Activated T-helper 2 cell treated with anti-CD3 and anti-CD28 coated beads, Interferon-gamma antibody, Interleukin-2, Interleukin-4, amounts not matched to agents 10 μg/mL and 5 μg/mL and 100 μg/mL, durations not matched to agents 14 hours and 24 hours and 36 hours (primary cell): ENCODE measurements at regions not wholly inside any gene's neighbourhood (a gene's known extent, or its start where the extent isn't known, plus 50 kb on each side); places are given as distances from the start of the nearest gene placed in this dataset.
"Not testable (repeated sequence)": the region's sequence is repeated elsewhere in the genome, so short reads cannot be mapped to it uniquely, and the experiment has no call there.

Experiments
- DNase-seq: peaks from one replicate; pipeline ENCODE4 v3.0.0; 2021; ENCODE audit warnings: low spot score
- H3K27ac Mint-ChIP-seq: one replicate; pipeline ENCODE4 v1.8.0; 2021; ENCODE audit warnings: mixed read lengths
- H3K27me3 Mint-ChIP-seq: one replicate; pipeline ENCODE4 v1.8.0; 2021; ENCODE audit warnings: low read depth, mixed read lengths
- H3K36me3 Mint-ChIP-seq: one replicate; pipeline ENCODE4 v1.8.0; 2021; ENCODE audit warnings: low read depth, mixed read lengths
- H3K4me1 Mint-ChIP-seq: one replicate; pipeline ENCODE4 v1.8.0; 2021; ENCODE audit warnings: low read depth, mixed read lengths
- H3K4me3 Mint-ChIP-seq: one replicate; pipeline ENCODE4 v1.8.0; 2021; ENCODE audit warnings: low read depth, mild to moderate bottlenecking, moderate library complexity, mixed read lengths
- H3K9me3 Mint-ChIP-seq: one replicate; pipeline ENCODE4 v1.8.0; 2021; ENCODE audit warnings: mixed read lengths
- intact Hi-C: fragments of 100-400 bp; cut with micrococcal nuclease; formaldehyde crosslinking; loops from one replicate; pipeline ENCODE4 v1.15.1; 2023

DNA sequence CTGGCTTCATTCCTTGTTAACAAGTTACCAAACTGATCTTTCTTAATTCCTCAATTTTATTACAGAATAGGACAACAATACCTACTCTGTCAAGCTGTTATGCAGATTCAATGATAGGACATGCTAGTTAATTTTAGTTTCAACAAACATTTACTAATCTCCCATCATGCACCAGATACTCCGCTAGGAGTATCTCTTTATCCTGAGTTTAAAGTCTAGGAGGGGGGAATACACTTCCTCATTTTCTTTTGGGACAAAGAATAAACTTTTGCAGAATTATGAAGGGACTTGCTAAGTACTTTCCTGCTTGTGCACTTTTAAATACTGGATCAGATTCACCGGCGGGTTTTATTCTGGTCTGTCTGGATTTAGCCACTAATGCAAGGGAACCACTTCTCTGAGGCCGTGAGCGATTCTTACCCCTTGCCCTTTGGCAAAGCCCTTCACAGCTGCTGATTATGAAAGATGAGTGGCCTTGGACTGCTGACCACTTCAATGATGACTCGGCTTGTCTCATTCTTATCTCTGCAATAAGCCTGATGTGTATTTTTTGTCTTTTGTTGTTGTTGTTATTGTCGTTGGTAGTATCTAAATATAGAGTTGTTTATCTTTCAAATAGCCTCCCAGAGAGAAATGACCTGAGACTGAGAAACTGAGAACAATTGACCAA is 73.9 kb downstream of the RMI1 start:
- H3K4me1 Mint-ChIP-seq: peaks cover 2% of the 10 kb centered on the region
- no peak for DNase-seq
- peaks cover 8% of the 10 kb centered on the region for H3K27me3 Mint-ChIP-seq
- no peak overlapping the region for H3K4me3 Mint-ChIP-seq
- intact Hi-C loops: no loop called here
- H3K36me3 Mint-ChIP-seq: no peaks in the 10 kb centered on the region
- no peaks in the 10 kb centered on the region for H3K9me3 Mint-ChIP-seq
- H3K27ac Mint-ChIP-seq: no peak overlapping the region

GRCh38 chr9:84057662-84058061 is 77.1 kb downstream of the RMI1 start:
- no peak overlapping the region for H3K4me3 Mint-ChIP-seq
- H3K4me1 Mint-ChIP-seq: no peaks in the 10 kb centered on the region
- DNase-seq: no peak
- no peaks in the 10 kb centered on the region for H3K9me3 Mint-ChIP-seq
- peaks cover 7% of the 10 kb centered on the region for H3K27me3 Mint-ChIP-seq
- no peaks in the 10 kb centered on the region for H3K36me3 Mint-ChIP-seq
- H3K27ac Mint-ChIP-seq: no peak overlapping the region
- intact Hi-C loops: no loop called here

GRCh38 chr9:84059936-84060335 is 79.3 kb downstream of the RMI1 start:
- no peak overlapping the region for H3K27ac Mint-ChIP-seq
- H3K4me3 Mint-ChIP-seq: no peak overlapping the region
- no peaks in the 10 kb centered on the region for H3K9me3 Mint-ChIP-seq
- peaks cover 3% of the 10 kb centered on the region for H3K27me3 Mint-ChIP-seq
- H3K36me3 Mint-ChIP-seq: no peaks in the 10 kb centered on the region
- no peaks in the 10 kb centered on the region for H3K4me1 Mint-ChIP-seq
- intact Hi-C loops: no loop called here
- no peak for DNase-seq

- Mint-ChIP-seq H3K36me3 (no peaks in the 10 kb centered on the region), H3K4me1 (no peaks in the 10 kb centered on the region), H3K27ac (no peak overlapping the region), H3K9me3 (no peaks in the 10 kb centered on the region), H3K27me3 (peaks cover 3% of the 10 kb centered on the region), H3K4me3 (no peak overlapping the region)
- intact Hi-C loops: no loop called here
- no peak for DNase-seq
These were observed 81.1 kb downstream of the RMI1 start for GRCh38 chr9:84061613-84062193.

GRCh38 chr9:84062538-84062937 is 81.9 kb downstream of the RMI1 start:
- intact Hi-C loops: no loop called here
- no peak overlapping the region for H3K4me3 Mint-ChIP-seq

DNA sequence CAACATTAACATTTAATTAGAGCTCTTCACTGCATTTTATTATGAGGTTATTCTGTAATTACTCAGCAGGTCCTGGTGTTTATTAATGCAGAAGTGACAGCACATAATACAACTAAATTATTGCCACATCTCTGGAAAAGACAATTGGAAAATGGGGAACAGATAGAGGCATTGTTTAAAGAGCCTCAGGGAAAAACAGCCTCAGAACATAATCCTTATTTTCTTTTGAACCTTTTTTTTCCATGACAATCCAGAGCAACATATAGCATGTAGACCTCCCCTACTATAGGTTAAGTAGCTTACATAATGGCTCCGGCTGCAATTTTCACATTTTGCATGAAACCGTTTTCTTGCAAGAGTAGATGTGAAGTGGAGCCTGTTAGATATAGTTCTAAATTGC is 87.2 kb downstream of the RMI1 start:
- no peak overlapping the region for H3K27ac Mint-ChIP-seq
- no peaks in the 10 kb centered on the region for H3K4me1 Mint-ChIP-seq
- no peaks in the 10 kb centered on the region for H3K36me3 Mint-ChIP-seq
- no peak for DNase-seq
- intact Hi-C loops: no loop called here
- peaks cover 1% of the 10 kb centered on the region for H3K27me3 Mint-ChIP-seq
- no peaks in the 10 kb centered on the region for H3K9me3 Mint-ChIP-seq
- no peak overlapping the region for H3K4me3 Mint-ChIP-seq

More at GRCh38 chr9:84062538-84062937, 81.9 kb downstream of the RMI1 start:
- H3K4me1 Mint-ChIP-seq: no peaks in the 10 kb centered on the region
- DNase-seq: no peak
- peaks cover 3% of the 10 kb centered on the region for H3K27me3 Mint-ChIP-seq
- H3K9me3 Mint-ChIP-seq: no peaks in the 10 kb centered on the region
- no peak overlapping the region for H3K27ac Mint-ChIP-seq
- H3K36me3 Mint-ChIP-seq: no peaks in the 10 kb centered on the region

DNA sequence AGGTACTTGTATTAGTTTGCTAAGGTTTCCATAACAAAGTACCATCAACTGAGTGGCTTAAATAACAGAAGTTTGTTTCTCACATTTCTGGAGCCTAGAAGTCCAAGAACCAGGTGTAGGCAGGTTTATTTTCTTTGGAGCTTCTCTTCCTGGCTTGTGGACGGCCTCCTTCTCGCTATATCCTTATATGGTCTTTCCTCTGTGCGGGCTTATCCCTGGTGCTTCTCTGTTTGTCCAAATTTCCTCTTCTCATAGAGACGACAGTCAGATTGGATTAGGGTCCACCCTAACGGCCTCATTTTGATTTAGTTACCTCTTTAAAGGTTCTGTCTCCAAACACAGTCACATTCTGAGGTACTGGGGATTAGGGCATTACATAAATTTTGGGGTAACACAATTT is 88.3 kb downstream of the RMI1 start:
- H3K9me3 Mint-ChIP-seq: no peaks in the 10 kb centered on the region
- intact Hi-C loops: no loop called here

DNA sequence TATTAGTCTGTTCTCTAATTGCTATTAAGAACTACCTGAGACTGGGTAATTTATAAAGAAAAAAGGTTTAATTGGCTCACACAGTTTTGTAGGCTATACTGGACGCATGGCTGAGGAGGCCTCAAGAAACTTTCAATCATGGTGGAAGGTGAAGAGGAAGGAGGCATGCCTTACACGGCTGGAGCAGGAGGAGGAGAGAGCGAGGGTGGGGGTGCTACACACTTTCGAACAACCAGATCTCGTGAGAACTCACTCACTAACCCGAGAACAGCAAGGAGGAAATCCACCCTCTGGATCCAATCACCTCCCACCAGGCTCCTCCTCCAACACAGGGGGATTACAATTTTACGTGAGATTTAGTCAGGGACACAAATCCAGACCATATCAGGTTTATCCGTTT is 90.0 kb downstream of the RMI1 start:
- no peak overlapping the region for H3K27ac Mint-ChIP-seq
- intact Hi-C loops: no loop called here
- H3K9me3 Mint-ChIP-seq: no peaks in the 10 kb centered on the region
- H3K4me3 Mint-ChIP-seq: no peak overlapping the region
- no peaks in the 10 kb centered on the region for H3K36me3 Mint-ChIP-seq
- peaks cover 5% of the 10 kb centered on the region for H3K27me3 Mint-ChIP-seq
- H3K4me1 Mint-ChIP-seq: no peaks in the 10 kb centered on the region
- no peak for DNase-seq

More for the DNA sequence above, 88.3 kb downstream of the RMI1 start:
- no peak for DNase-seq
- no peak overlapping the region for H3K27ac Mint-ChIP-seq
- H3K36me3 Mint-ChIP-seq: no peaks in the 10 kb centered on the region
- H3K4me3 Mint-ChIP-seq: no peak overlapping the region
- no peaks in the 10 kb centered on the region for H3K4me1 Mint-ChIP-seq
- peaks cover 5% of the 10 kb centered on the region for H3K27me3 Mint-ChIP-seq

DNA sequence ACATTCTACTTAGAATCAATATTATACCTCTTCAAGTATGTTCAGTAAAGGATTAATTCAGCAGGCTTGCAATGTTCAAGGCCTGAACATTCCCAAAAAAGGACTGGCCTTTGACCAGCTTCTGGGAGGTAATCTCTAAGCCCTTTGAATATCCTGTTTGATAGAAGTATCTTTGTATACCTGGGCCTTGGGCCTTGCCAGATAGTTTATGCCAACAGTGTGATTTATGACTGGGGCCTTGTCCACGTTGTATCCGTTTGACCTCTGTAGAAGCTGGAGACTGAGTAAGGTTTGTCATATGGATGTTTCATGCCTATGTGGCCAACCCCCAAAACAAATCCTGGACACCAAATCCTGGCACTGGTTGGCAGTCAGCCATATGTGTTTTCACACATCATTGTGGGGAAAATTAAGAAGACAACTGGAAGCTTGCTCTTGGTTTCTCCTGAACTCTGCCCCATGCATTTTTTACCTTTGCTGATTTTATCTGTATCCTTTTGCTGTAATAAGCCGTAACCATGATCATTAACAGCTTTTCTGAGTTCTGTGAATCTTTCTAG is 92.1 kb downstream of the RMI1 start:
- no peak for DNase-seq
- Mint-ChIP-seq H3K9me3 (no peaks in the 10 kb centered on the region), H3K4me1 (no peaks in the 10 kb centered on the region), H3K27me3 (peaks cover 5% of the 10 kb centered on the region), H3K36me3 (no peaks in the 10 kb centered on the region), H3K27ac (no peak overlapping the region), H3K4me3 (no peak overlapping the region)
- intact Hi-C loops: no loop called here

DNA sequence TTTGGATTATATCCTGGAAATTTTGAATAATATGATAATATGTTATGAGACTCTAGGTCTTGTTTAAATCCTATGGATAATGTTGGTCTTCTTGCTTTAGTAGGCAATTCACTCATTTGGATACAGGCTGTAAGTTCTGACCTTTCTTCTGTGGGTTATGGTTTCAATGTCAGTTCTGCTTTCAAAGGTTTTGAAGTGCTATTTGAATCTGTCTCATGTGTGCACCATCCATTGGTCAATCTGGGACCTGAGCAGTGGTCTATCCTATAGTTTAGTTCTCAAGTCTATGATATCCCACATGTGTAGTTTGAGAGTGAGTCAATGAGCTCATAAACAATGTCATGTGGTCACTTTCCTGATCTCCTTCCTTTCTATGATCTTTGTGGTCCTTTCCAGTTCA is 94.4 kb downstream of the RMI1 start:
- no peaks in the 10 kb centered on the region for H3K9me3 Mint-ChIP-seq
- H3K27me3 Mint-ChIP-seq: peaks cover 5% of the 10 kb centered on the region
- no peak overlapping the region for H3K27ac Mint-ChIP-seq
- H3K4me3 Mint-ChIP-seq: no peak overlapping the region
- no peaks in the 10 kb centered on the region for H3K36me3 Mint-ChIP-seq
- H3K4me1 Mint-ChIP-seq: no peaks in the 10 kb centered on the region
- intact Hi-C loops: no loop called here
- DNase-seq: no peak

GRCh38 chr9:84076384-84076783 is 95.8 kb downstream of the RMI1 start:
- H3K4me1 Mint-ChIP-seq: no peaks in the 10 kb centered on the region
- intact Hi-C loops: no loop called here
- H3K27ac Mint-ChIP-seq: no peak overlapping the region
- peaks cover 8% of the 10 kb centered on the region for H3K27me3 Mint-ChIP-seq
- no peak for DNase-seq
- no peaks in the 10 kb centered on the region for H3K9me3 Mint-ChIP-seq
- H3K36me3 Mint-ChIP-seq: no peaks in the 10 kb centered on the region
- H3K4me3 Mint-ChIP-seq: no peak overlapping the region

- H3K4me1 Mint-ChIP-seq, intact Hi-C loops, DNase-seq, H3K27ac Mint-ChIP-seq, H3K4me3 Mint-ChIP-seq, H3K9me3 Mint-ChIP-seq, H3K36me3 Mint-ChIP-seq, H3K27me3 Mint-ChIP-seq: not testable (repeated sequence)
These were observed 97.2 kb downstream of the RMI1 start for GRCh38 chr9:84077816-84078215.

DNA sequence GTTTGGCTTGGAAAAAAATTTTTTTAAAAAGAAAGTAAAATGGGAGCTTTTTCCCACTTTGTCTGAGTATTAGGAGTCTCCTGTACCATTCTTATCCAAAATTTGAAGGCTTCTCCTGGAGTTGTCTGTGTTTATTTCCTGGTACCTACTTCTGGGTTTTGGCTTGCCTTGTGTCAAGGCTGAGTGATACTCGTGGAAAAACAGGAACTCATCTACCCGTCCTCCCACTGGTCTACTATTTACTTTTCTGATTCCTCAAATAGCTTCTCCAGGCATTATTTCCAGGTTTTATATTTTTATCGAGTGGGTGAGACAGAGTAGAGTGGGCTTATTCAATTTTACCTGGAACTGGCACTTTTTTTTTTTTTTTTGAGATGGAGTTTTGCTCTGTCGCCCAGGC is 99.4 kb downstream of the RMI1 start:
- no peak for DNase-seq
- no peaks in the 10 kb centered on the region for H3K36me3 Mint-ChIP-seq
- intact Hi-C loops: no loop called here

More for the DNA sequence above, 99.4 kb downstream of the RMI1 start:
- H3K27me3 Mint-ChIP-seq: peaks cover 6% of the 10 kb centered on the region
- no peaks in the 10 kb centered on the region for H3K4me1 Mint-ChIP-seq
- no peak overlapping the region for H3K4me3 Mint-ChIP-seq
- no peaks in the 10 kb centered on the region for H3K9me3 Mint-ChIP-seq
- H3K27ac Mint-ChIP-seq: no peak overlapping the region
